Left ventricle myocardium superior (tissue), 1 donor: ENCODE measurements at regions not wholly inside any gene's neighbourhood (a gene's known extent, or its start where the extent isn't known, plus 50 kb on each side); places are given as distances from the start of the nearest gene placed in this dataset.
"Not testable (repeated sequence)": the region's sequence is repeated elsewhere in the genome, so short reads cannot be mapped to it uniquely, and the experiment has no call there.

ENCODE experiments used
- ATAC-seq: fragments of 200-7000 bp; cut with Tn5 transposase; one replicate; pipeline ENCODE4 v1.9.1; 2020; ENCODE audit warnings: mild to moderate bottlenecking, moderate library complexity
- DNase-seq: peaks from one replicate; pipeline ENCODE4 v3.0.0-alpha.2; 2020
- intact Hi-C: fragments of 100-400 bp; cut with micrococcal nuclease; formaldehyde crosslinking; loops from one replicate; pipeline ENCODE4 v1.11.0; 2022
- donor health status: DM: no; HTN: yes; CAD: no; lungs with severe emphysema.

DNA sequence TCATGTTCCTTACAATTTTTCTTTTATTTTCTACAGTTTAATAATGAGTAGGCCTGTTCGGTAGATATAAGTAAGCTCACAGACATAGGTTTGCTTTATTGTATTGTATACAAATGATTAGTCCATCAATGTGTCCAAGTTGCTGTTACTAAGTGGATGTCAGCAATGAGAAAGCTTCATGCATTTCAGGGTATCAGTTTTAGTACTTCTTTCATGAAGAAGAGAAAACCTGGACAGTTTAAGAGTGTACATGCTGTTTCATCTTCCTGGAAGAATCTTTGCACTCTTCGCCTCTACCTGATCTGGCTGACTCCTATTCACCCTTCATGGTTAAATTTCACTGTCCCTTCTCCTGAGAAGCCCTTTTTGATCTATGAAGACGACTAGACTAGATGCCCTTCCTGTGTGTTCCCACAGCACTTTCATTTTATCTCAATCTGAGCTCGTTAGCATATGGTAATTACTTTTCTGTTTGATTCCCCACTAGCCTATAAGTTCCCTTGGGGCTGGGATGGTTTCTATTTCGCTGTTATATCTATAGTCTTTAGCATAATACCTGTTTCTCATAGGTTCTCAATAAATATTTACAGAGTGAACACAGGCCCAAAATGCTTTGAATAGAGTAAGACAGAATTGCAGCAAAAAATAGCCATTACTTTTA lies 70.7 kb downstream of the CETN3 start:
- no peak for ATAC-seq
- intact Hi-C loops: no loop called here
- DNase-seq: no peak

- DNase-seq: no peak
- intact Hi-C loops: no loop called here
- no peak for ATAC-seq
Measured at GRCh38 chr5:90337449-90338052, 72.0 kb downstream of the CETN3 start.

GRCh38 chr5:90336752-90337151 lies 72.8 kb downstream of the CETN3 start:
- intact Hi-C loops: no loop called here
- ATAC-seq (no peak), DNase-seq (no peak)

DNA sequence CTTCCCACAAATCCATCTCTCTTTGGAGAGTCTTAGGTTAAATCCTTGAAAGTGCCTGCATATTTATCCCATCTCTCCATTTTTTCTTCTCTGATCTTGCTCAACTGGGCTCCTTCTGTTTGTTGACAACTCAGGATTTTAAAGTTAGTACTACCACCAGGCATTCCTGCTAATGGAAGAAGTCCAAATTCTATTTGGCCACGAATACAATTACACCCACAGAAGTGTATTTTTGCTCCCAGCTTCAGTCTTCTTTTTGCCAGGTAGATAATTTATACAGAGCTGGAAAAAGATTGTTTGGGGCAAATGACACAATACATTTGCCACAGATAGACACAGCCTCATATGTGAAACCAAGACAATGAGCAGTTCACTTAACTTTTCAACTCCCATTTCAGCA lies 74.8 kb downstream of the CETN3 start:
- intact Hi-C loops: no loop called here
- DNase-seq: no peak
- no peak for ATAC-seq

DNA sequence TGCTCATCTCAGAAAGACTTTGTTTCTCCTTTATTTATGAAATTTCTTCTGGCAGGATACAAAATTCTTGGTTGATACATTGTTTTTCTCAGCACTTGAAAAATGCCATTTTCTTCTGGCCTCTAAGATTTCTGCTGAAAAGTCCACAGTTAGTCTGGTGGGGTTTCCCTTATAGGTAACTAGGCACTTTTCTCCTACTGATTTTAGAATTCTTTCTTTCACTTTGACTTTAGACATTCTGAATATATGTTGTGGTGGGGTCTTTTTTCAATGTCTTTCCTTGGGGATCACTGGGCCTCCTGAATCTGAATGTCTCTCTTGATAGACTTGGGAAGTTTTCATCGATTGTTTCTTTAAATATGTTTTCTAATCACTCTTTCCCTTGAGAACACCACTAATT lies 79.6 kb downstream of the CETN3 start:
- ATAC-seq (no peak), DNase-seq (no peak)
- intact Hi-C loops: no loop called here

DNA sequence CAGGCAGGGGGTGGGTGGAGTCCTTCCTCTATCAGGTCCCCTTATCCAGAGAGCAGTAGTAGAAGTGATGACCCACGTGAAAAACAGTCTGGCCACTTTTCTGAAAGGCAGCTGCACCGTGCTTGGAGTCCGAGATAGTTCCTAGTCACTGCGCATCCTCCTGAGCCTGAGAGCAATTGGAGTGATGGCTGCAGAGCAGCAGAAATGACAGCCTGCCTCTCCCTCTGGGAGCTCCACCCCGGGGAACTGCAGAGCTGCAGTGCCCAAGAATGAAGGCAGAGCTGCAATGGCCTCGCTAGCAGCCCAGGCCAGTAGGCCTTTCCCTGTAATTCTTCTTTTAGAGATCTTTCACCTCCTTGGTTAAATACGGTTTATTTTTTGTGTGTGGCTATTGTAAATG lies 82.6 kb downstream of the CETN3 start:
- DNase-seq (no peak), ATAC-seq (no peak)
- intact Hi-C loops: no loop called here

DNA sequence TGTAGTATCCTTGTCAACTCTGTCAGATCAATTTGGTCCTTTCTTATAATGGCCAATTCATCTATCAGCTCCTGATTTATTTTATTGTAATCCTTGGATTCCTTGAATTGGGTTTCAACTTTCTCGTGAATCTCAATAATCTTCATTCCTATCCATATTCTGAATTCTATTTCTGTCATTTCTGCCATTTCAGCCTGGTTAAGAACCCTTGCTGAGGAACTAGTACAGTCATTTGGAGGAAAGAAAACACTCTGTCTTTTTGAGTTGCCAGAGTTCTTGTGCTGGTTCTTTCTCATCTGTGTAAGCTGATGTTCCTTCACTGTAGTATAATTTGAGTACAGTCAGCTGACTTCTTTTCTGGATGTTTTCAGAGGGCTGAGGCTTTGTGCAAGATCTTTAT lies 84.5 kb downstream of the CETN3 start:
- intact Hi-C loops: no loop called here
- DNase-seq (no peak), ATAC-seq (no peak)

- intact Hi-C loops, ATAC-seq: not testable (repeated sequence)
Measured at GRCh38 chr5:90320348-90320747, 89.2 kb downstream of the CETN3 start.

GRCh38 chr5:90312027-90312426 lies 97.5 kb downstream of the CETN3 start:
- ATAC-seq (no peak), DNase-seq (no peak)
- intact Hi-C loops: no loop called here

More at GRCh38 chr5:90320348-90320747, 89.2 kb downstream of the CETN3 start:
- not testable (repeated sequence) for DNase-seq

DNA sequence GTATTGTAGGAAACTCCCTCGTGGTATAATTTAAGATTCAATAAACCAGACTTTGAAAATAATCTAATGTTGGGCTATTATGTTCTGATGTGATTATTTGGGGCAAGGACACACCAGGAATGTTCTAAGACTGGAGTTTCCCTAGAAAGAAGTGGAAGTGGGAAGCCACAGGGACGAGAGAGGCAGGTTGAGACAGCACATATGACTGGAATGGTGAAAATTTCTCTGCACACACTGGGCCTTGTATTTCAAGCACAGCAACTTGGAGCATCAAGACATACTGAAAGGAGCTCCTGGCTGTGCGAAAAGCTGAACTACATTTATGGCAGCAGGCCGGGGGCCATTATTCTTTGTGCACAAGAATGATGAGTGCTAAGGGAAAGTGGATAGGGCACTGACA lies 98.2 kb downstream of the CETN3 start:
- ATAC-seq (no peak), DNase-seq (no peak)
- intact Hi-C loops: no loop called here

DNA sequence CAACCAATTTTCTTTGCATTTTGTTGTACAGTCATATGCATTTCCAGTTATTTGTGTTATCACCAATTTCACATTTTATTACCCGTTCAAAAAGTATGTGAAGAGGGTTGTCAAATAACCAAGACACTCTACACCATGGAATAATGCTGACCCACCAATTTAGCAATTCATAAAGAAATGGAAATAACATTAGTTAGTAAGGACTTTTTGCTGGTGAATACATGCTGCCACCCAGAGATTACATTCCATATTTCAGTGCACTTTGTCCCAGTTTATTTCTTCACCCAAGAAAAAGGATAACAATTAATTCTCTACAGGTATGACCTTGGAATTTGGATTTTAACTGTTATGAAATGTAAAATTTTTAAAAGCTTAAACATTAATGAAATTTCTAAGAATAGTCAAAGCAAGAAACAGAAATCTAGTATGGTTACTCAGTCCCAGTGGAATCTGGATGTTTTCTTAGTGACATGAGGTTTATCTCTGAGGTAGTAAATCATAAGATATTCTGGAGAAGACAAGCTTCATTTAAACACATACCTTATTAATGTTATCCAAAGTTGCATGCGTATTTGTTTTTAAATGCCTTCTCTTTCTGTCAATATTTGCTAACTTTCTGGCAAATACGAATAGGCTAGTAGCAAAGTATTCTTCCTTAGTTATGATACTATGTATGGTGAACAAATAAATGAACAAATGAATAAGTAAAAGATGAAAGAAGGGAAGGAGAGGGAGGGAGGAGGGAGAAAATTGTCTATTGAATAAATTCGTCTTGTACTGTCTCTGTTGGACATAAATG lies 100.6 kb downstream of the CETN3 start:
- DNase-seq (no peak), ATAC-seq (no peak)
- intact Hi-C loops: no loop called here

DNA sequence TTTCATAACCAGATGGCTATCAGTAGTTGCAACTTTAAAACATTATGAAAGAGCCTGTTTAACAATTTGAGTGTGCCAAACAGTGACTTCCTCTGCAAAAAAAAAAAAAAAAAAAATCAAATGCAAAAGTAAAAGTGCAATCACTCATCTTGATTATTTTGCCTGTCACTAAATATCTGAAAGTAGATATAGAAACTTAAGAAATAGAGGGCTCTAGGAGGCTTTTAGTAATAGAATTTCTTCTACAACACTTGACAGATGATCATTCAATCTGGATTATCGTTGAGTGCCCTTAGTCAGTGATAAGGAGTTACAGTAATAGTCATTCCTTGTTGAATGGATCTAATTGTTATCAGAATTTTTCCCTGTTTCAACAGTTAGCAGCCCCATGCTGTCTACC lies 101.8 kb downstream of the CETN3 start:
- no peak for DNase-seq
- intact Hi-C loops: no loop called here
- ATAC-seq: no peak

- DNase-seq (no peak), ATAC-seq (no peak)
- intact Hi-C loops: no loop called here
Measured at GRCh38 chr5:90307322-90307721, 102.2 kb downstream of the CETN3 start.

DNA sequence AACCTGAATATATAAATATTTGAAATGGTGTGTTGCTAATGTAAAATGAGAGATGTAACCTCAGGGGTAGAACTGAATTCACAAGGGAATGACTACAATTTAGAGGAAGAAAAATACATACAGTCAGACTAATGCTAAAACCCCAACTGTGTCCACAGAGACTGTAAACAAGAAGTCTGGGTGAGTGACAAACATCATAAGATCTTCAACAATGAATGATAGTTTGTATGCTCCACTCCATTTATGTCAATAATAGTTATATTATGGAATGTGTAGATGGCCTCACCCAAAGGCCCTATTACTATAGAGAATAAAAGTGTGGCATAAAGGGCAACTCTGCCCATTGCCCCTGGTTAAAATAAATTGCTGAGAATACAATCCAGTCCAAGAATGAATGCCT lies 102.9 kb downstream of the CETN3 start:
- DNase-seq (no peak), ATAC-seq (no peak)
- intact Hi-C loops: no loop called here

- DNase-seq (no peak), ATAC-seq (no peak)
- intact Hi-C loops: no loop called here
Measured at GRCh38 chr5:90305041-90305720, 104.4 kb downstream of the CETN3 start.

GRCh38 chr5:90301248-90301647 lies 108.3 kb downstream of the CETN3 start:
- no peak for DNase-seq
- no peak for ATAC-seq
- intact Hi-C loops: no loop called here

GRCh38 chr5:90297045-90297764 lies 112.4 kb downstream of the CETN3 start:
- intact Hi-C loops: no loop called here
- ATAC-seq: no peak
- no peak for DNase-seq

GRCh38 chr5:90294604-90295003 lies 115.0 kb downstream of the CETN3 start:
- ATAC-seq: no peak
- intact Hi-C loops: no loop called here
- DNase-seq: no peak

GRCh38 chr5:90293931-90294330 lies 115.6 kb downstream of the CETN3 start:
- ATAC-seq (no peak), DNase-seq (no peak)
- intact Hi-C loops: no loop called here
